Posterior cingulate gyrus (tissue), 11 donors: ENCODE measurements at regions not wholly inside any gene's neighbourhood (a gene's known extent, or its start where the extent isn't known, plus 50 kb on each side); places are given as distances from the start of the nearest gene placed in this dataset.

Source experiments
- DNase-seq, 10 donors: peaks; one replicate each; pipeline versions ENCODE4 v3.0.0 to v3.0.0-alpha.2; 2020 to 2021; ENCODE audit warnings: mixed read lengths in 3 of 10
- intact Hi-C: fragments of 100-400 bp; cut with DNase I; formaldehyde crosslinking; loops from one replicate; pipeline ENCODE4 v1.15.1; 2023

DNA sequence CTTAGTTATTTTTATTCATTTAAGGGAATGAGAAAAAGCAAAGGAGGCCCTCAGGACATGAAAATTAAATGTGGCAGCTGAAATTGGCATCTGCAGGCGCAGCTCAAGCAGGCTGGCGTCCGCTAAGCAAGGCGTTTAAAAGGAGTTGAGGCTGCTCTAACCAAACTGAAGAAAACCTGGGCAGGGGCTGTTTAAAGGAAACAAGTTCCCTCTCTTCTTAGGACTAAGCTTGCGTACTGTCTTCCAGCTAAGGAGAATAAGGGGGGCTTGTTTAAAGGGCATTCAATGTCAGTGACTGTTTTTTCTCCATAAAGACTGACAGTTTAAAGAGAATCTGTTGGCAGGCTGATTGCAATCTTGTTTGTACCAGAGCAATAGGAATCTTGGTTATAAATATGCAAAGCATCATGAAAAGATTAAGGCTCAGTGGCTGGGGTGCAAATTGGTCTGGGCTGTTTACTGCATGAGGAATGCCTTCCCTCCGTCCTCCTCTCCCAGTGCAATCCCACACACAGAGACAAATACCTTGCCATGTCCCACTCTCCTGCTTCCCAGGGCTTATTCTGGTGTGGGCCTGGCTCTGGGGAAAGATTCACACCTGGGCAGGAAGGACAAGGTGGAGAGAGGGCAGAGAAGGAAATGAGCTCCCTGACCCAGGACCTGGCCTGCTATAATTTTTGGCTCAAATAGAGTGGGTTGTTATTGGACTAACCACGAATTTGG, 85.9 kb upstream of the LIFR start:
- DNase-seq, result no peak
- intact Hi-C loops, result no loop called here

DNA sequence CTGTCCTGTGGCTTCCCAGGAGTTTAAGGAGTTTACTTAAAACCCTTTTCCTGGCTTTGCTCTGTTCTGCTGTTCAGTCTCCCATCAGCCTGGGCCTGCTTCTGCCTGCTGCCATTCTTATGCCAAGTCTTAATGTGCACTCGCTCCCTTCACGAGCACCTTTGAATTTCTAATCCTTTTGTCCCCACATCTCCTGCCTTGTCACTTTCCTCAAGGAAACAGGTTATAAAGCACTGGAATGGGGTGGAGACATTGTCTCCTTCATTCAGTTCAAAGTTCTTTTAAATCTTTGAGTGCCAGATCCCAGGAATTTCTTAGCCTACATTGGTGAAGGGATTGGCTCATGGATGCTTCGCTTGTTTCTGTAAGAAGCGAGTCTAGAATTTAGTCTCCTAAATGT, 87.2 kb upstream of the LIFR start:
- intact Hi-C loops, result no loop called here
- DNase-seq, result no peak

DNA sequence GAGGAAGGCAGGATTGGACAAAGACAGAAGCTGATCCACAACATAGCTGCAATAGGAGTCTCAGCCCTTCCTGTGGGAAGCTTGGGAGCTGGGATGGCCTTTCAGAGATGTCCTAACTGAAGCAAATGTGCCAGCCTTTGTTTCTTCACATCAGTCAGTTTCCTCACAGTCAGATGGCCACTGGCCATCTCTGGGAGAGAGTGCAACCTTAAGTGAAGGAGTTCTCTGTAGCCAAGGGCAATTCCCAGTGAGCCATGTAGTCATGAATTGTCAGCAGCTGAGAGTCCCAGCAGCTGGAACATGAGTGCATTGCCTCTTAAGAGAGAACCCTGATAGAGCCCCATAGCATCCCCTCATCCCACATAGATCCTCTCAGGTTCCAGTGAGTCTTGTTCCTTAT, 89.1 kb upstream of the LIFR start:
- DNase-seq, result no peak
- intact Hi-C loops, result no loop called here

DNA sequence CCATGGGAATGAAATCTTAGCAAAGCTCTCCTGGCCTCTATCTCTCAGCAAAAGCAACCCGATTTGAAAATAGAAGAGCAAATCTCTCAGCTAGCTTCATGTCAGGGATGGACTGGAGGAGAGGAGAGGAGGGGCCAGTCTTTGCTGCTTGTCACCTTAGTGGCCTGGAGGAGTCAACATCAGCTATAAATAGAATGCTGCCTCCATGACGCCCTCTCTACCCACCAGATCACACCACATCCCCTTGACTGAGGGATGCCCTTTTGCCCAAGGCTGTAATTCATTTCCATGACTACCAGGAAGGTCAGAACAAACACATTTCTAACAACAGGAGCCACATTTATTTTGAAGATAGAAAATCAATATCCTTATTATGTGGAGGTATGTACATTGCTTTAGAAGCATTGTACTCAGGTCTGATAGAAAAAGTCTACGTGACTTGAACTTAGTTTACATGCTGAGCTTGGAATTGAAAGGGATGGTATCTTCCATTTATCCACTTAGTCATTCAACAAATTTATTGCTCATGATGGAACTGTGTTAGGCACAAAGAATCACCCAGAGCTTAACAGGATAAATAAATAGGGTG, 92.4 kb upstream of the LIFR start:
- intact Hi-C loops, result no loop called here
- DNase-seq, result no peak

DNA sequence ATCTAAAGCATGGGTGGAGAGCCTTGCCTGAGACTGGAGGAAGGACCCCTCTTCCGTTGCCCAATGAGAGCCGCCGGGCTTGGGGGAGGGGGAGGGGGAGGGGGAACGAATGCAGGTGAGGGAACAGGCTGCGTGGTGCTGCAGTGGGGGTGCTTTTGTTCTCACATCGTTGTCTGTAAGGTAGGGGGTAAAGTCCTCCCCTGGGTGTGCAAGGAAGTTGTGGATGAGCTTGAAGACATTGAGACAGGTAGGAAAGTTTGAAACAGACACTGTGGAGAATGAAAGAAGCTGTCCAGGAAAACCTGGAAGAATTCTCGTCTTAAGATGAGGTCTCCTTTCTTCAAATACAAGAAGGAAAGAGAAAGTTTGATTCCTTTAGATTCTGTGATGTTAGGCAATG, 94.1 kb upstream of the LIFR start:
- DNase-seq, result no peak
- intact Hi-C loops, result no loop called here

DNA sequence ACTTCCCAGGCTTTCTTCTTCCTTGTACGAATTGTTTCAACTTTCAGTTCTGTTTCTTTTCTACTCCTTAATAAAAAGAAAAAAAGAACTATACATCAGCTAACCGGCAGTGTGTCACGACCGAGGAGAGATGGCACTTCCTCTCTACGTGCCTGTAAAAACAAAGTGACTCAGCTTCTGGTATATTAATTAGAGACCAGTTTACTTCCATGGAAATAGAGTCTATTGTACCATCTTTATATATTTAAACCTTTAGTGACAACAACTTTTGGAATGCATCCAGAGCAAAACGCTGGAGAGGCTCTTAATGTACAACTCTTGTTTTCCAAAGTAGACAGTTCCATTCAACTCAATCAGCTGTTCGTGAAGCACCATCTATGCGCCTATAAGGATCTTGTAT, 94.5 kb upstream of the LIFR start:
- intact Hi-C loops, result no loop called here

DNA sequence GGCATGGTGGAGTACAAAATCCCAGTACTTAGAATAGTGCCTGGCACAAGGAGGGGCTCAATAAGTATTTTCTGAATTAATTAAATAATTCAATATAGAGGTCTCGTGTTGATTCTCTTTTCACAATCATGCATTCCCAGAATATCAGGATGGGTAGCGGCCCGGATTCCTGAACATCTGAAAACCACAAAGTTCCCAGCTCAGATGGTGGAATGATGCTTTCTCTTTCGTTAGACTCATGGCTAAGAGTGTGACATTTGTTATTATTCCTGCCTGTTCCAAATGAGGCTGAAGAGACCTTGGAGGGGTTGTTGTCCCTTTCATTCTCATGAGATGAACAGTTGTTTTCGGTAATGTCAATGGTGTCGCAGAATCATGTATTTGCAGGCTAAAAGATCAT, 95.4 kb upstream of the LIFR start:
- no peak for DNase-seq
- intact Hi-C loops, result no loop called here

More for the DNA sequence above, 94.5 kb upstream of the LIFR start:
- DNase-seq, result no peak

DNA sequence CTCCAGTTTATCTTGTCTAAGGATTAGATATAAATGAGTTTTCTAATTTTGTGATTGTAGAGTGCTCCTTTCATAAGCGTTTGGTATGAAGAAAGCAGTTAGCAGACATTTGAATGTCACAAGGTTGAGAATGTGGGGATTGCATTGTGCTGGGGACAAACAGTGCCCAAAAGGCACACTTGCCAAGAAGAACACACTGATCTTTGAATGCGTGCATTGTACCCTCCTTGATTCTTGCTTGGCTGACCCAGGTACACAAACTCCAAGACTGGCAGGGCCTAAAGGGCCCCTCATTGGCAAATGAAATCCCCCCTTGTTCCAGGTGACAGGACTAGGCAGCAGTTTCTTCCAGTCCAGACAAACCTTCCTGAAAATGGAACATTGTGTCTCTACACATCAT, 96.9 kb upstream of the LIFR start:
- DNase-seq, result no peak
- intact Hi-C loops, result no loop called here

DNA sequence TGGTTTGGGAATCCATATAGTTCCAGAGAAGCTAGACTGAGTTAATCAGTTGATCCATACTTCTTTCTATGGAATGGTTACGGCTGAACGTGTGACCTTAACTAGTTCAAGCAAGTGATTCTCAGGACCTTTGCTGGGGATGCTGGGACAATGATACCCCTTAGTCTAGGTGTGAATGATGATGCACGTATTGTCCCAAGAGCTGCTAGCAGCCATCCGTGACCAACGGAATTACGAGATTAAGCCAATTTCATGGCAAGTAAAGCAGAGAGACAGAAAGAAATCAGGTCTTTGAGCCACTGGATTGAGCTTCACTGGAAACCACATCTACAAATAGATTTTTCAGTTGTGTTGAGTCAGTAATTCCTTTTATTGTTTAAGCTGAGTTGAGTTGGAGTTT, 99.2 kb upstream of the LIFR start:
- intact Hi-C loops, result no loop called here

DNA sequence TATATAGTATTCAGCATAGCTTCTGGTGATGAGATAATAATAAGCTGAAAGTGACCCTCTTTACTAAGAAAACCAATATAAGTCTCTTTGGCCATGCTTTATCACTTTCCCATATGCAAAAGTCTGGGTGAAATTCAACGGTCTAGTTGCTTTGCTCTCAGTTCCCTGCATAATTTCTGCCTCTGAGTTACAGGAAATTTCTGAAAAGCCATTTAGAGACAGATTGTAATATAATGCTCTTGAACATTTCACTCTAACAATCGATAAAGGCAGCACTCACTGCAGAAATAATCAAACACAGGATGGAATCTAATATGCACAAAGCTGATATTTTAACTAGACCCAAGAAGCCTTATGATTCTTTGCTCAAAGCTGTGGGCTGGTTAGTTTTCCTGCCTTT, 100.1 kb upstream of the LIFR start:
- intact Hi-C loops, result no loop called here
- DNase-seq, result no peak

More for the DNA sequence above, 99.2 kb upstream of the LIFR start:
- DNase-seq, result no peak

DNA sequence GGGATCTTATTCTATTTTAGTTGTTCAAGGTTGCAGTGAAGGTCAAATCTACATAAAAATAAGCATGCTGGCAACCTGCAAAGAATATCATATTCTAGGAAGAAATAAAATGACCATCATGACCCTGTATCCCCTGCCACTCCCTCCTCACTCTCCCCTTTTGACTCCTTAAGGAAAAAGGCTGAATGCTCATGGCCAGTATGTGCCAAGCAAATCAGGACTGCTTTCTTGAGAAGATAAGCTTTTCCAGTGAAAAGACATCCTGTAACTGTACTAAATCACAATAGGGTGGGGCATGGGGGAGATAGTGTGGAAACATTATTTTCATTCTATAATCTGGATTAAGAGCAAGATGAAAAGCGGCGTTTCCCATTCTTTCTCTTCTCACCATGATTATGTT, 100.6 kb upstream of the LIFR start:
- intact Hi-C loops, result no loop called here
- no peak for DNase-seq

DNA sequence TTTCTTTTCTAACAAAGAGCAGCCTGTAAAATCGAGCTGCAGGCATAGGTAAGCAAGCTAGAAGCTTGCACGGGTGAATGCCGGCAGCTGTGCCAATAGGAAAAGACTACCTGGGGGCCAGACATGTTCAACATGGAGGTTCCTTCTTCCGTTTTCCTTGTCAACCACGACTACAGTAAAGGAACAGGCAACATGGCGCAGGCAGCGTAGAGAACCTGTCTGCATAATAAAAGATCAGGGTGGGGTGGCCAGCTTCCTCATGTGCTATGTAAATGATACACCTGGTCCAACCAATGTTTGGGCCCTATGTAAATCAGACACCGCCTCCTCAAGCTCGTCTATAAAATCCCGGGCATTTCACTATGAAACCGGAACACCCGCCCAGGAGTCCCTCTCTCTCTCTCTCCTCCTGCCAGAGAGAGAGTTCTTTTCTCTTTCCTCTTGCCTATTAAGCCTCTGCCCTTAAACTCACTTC, 103.8 kb upstream of the LIFR start:
- intact Hi-C loops, result no loop called here

DNA sequence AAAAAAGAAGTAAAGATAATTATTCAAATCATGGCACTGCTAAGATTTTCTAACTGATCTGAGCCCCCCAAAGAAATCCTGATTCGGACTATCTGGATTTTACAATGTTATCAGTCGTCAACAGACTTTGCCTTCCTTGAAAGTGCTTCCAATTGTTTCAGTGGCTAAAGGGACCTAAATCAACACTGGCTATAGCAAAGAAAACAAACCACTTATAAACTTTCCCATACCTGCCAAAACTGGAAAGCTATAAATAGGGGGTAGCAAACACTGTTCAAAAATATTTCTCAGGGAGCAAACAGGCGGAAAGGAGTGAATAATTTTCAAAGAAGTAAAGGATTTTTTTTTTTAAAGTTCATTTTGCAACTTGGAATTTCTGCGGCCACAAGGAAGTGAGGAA, 105.6 kb upstream of the LIFR start:
- intact Hi-C loops, result no loop called here
- no peak for DNase-seq

More for the DNA sequence above, 103.8 kb upstream of the LIFR start:
- DNase-seq, result no peak

DNA sequence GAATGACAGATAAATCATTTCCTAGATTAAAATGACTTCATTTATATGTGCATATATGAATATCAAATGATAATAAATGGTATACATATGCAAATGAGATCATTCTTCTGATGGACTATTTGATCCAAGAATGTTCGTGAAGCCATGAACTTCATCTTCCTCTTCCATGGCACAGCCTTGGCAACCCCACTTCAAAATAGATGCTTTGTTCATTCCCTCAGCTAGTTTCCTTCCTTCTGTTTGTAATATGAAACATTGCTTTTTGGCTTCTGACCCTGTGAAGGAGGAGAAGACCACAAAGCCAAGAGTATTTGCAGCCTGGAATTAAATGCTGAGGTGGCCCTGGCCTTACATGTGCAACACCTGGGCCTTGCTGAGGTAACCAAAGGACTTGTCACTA, 106.8 kb upstream of the LIFR start:
- intact Hi-C loops, result no loop called here
- no peak for DNase-seq

DNA sequence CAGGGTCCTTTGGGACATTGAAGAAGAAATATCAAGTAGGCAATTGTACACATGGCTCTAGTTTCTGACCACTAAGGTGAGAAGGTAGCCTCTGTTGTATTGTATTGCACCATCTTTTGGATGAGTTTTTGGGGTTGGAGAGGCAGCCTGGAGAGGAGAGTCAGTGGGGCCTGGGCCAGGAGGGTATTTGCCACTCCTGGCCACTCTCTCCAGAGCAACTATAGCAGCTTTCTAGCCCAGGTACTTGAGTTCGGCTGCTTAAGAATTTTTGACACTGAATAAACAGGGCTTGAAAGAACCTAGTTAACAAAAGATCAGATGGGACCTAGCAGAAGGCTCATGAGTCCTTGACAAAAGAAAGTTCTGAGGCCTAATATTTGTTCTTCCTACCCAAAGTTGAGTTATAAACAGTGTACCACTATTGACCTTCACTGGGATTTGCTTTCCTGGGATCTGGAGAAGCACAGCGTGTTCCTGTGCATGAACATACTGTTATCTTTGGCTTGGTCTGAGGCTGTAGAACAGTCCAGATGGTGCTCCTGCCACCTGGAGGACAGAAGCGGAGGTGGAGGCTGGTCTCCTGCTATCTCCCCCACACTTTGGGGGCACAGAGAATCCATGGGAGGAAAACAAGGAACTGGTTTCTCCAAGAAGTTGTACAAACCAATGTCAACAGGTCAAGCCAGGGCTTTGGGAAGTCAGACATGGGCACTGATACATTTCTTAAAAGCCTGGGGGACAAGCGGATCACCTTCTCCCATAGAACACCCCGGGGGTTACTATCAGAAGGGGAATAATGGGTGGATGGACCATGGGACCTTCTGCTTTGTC, 110.4 kb upstream of the LIFR start:
- intact Hi-C loops, result loop anchor here (2.0 kb wide), 1 partner anchor 226 kb away; no protein-coding TSS in a partner anchor
- DNase-seq, result no peak

DNA sequence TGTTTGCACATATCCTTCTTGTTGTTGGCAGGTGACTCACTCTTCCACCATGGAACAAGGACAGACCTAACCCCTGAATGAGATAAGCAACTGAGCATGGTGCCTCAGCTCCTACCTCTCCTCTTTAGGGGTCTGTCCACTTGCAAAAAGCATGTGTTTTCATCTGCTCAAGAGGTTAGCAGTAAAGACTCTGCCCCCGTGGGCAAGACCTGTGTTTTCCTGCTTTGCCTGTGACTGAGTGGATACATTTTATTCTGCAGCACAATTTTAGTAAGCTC, 111.0 kb upstream of the LIFR start:
- intact Hi-C loops, result loop anchor here (2.0 kb wide), 1 partner anchor 227 kb away; no protein-coding TSS in a partner anchor
- no peak for DNase-seq

DNA sequence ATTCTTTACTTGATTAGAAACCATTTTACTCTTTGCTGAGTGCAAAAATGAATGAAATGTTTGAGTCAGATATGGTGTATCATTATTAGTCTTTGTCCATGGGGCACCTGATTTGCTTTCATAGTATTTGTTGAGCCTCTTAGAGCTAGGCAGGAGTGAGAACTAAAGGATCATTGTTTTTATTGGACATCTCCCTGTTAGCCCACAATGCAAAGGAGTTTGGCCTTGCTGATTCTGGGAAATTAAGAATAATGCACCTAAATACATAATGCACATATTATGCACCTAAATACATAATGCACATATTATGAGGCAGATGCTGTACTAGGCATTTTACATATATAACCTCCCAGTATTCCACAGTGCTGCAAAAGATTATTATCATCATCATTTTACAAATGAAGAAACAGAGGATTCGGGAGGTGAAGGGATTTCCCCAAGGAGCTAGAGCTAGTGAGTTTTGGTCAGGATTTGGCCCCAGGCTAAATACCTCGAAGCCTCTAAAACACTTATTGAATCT, 113.0 kb upstream of the LIFR start:
- no peak for DNase-seq
- intact Hi-C loops, result no loop called here

DNA sequence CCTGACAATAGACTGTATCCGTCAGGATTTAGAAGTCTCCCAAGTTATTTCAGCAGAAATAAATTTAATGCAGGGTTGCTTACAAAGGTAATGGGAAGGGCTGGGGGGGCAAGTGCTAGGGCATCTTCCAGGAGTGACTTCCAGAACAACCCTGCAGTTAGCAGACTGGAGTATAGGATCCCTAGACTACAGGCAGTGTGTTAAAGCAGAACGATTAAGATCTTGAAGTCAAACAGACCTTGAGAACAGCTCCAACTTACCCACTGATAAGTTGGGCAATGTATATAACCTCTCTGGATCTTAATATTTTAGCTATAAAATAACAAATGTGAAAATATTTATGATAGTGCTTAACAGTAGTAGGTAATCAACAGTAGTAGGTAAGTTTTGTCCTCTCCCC, 113.6 kb upstream of the LIFR start:
- DNase-seq, result no peak
- intact Hi-C loops, result no loop called here

DNA sequence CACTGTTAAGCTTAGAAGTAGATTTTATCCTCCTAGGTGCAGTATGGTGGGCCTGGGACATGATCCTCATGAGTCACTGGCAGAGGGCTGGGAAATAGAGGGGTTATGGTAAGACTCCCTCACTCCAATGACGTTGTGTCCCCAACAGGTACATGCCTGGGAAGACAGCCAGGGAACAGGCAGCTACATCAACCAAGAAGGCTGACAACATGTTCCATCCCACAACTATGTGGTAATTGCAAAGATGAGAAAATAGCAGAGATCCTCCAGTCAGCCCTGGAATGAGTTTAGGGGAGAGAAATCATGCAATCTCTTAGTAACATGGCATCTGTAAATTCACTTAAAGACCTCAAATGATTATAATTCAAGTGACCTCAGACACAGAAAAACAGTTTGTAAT, 114.4 kb upstream of the LIFR start:
- peak in 6 of 10 donors; percentile 37 to 86 (median 56) for DNase-seq
- intact Hi-C loops, result no loop called here

DNA sequence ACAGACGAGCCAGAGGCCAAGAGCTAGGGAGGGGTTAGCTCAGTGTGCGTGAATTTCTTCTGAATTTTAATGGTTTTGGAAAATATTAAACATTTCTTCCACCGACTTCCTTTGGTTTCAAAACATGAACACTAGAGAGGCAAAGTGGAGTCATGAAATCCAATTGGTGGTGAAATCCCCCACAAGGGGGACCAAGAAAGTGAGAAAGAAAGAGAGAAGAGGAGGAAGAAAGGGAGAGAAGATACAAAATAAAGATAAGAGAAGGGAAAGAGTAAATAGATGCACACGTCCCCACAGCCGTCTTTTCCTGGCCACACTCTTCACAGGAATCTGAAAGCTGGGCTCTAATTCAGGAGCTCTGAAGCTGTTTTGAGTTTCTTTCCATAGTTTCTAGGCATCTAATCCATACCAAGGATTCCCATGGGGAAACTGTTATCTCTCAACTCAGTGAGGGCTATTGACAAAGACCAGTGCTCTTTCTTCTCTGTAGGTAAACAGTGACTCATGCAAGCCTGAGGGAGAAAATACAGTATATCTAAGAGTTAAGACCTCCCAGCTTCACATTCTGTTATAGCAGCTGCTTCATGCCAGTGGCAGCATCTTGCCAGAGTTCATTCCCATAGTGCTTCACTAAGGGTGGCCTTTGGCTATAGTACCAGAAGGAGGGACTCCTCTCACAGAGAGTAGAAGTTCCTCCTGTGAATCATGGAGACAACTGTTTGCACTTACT, 115.8 kb upstream of the LIFR start:
- no peak for DNase-seq

DNA sequence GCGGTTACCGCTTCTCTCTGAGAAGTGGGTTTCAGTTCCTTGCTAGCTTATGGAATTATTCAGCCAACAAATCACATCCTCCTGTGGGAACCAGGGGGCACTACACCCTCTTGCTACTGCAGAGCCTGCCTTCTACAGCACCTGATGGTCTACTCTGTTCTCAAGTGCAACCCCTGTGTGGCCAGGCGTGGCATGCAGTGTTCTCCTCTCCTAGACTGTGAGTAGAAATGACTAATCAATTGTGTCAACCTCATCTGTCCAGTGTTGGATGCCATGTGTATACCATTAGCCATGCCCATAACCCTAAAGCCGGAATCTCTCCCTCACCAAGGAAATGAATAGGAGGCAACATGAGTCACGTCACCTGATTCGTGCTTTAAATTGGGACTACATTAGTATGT, 117.2 kb upstream of the LIFR start:
- DNase-seq, result no peak
- intact Hi-C loops, result no loop called here

More for the DNA sequence above, 115.8 kb upstream of the LIFR start:
- intact Hi-C loops, result no loop called here
